SK-MEL-5 (cell line): ENCODE measurements at regions not wholly inside any gene's neighbourhood (a gene's known extent, or its start where the extent isn't known, plus 50 kb on each side); places are given as distances from the start of the nearest gene placed in this dataset.
"Not testable (repeated sequence)": the region's sequence is repeated elsewhere in the genome, so short reads cannot be mapped to it uniquely, and the experiment has no call there.

ENCODE experiments used
- DNase-seq: peaks from one replicate; pipeline ENCODE4 v3.0.0-alpha.2; 2016; ENCODE audit warnings: low read depth, low spot score
- in situ Hi-C: cut with HindIII; loops from 2 replicates; pipeline ENCODE4 v1.10.0; 2016; ENCODE audit warnings: low sequenced_read_pairs, high pct_unique_total_duplicates, low pct_unique_long_range_greater_than_20kb

DNA sequence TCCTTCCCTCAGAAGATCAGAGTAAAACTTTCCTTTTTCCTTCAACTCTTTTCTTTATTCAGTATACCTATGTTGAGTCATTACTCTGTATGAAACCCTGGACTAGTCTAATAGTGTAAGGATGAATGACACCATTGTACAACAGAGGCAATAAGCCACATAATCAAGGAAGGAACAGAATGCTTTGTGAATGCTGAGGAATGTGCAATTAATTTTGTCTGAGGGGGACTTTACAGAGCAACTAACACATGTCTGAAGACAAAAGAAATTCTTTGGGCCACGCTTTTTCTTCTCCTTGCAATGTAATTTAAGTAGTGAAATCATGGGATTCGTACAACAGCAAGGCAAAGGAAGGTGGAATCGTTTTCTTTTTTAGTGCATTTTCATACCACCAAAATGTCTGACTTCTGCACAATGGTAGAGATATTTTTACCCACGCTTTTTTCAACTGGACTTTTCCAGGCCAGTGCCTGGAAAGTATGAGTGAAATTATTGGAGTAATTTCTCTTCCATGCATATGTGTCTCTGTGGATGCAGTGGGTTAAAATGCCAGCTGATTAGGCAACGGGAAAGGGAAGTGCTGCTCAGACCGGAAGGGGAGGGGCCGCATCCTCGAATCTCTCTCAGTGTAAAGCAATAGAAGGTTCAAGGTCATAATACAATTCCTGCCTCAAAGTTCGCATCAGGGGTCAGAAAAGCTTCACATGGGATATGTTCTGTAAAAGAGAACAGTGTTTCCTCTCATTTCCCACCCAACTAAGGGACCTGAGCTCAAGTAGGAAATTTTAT, 89.9 kb upstream of the MTHFD1L start:
- in situ Hi-C loops, result no loop called here
- peak; percentile 55 for DNase-seq

DNA sequence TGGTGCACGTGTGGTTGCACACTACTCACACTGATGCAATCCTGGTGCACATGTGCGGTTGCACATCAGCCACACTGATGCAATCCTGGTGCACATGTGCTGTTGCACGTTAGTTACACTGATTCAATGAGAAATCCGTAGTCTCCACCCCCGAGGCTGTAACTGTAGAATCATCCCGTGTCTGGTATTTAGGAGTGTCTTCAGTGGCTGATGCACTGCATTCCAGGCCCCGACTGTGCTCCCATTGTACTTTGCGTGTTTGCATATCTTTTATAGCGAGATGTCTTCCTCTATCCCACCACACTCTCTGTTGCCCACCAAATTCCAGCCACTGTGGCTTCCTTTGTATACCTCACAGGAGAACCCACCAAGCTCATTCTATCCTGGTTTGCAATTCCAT, 87.8 kb upstream of the MTHFD1L start:
- in situ Hi-C loops, result no loop called here
- DNase-seq, result no peak

DNA sequence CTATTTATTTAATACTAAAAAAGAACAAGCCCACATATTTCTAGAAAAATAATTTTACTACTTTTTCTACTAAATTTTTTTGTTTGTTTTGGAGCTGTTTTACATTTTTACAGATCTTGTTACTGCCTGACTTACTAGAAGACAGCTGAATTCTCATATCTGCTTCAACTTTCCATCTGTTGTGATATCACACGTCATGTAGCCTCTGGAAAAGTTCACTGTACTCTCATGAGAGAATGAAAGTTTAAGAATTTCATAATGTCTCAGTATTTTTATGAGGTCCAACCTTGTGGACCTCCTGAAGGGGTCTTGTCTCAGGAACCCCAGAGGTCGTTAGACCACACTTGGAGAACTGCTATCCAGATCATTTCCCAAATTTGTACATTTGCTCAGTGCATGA, 81.7 kb upstream of the MTHFD1L start:
- in situ Hi-C loops, result no loop called here
- no peak for DNase-seq

GRCh38 chr6:150787429-150787828, 78.1 kb upstream of the MTHFD1L start:
- in situ Hi-C loops, result no loop called here
- DNase-seq, result no peak

DNA sequence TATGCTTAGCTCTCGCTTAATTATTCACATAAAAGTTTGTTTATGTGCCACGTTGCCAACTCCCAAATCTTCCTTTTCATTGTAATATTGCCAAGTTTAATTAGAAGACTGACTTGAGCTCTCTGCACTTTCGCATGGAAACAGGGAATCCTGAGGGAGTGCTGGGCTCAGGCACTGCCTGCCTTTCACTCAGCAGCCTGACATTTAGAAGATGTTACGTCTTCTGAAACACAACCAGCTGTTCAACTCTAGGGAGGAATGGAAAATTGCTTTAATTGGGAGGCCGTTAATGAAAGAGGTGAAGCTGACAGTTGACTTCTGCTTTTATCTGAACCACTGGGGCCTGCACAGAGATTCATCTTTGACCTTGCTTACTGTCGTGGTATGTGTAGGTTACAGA, 77.4 kb upstream of the MTHFD1L start:
- no peak for DNase-seq
- in situ Hi-C loops, result no loop called here

DNA sequence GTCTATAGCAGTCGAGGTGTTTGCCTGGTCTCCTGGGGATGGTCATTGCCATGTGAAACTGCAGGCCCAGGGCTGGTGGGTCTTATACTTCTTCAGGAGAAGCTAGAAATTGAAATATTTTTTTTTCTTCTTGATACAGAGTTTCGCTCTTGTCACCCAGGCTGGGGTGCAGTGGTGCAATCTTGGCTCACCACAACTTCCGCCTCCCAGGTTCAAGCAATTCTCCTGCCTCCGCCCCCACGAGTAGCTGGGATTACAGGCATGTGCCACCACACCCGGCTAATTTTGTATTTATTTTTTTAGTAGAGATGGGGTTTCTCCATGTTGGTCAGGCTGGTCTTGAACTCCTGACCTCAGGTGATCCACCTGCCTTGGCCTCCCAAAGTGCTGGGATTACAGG, 75.6 kb upstream of the MTHFD1L start:
- DNase-seq, in situ Hi-C loops: not testable (repeated sequence)

GRCh38 chr6:150791717-150792116, 73.8 kb upstream of the MTHFD1L start:
- in situ Hi-C loops, result no loop called here
- DNase-seq, result no peak

- no peak for DNase-seq
- in situ Hi-C loops, result no loop called here
Observed at GRCh38 chr6:150797949-150798348, 67.6 kb upstream of the MTHFD1L start.

DNA sequence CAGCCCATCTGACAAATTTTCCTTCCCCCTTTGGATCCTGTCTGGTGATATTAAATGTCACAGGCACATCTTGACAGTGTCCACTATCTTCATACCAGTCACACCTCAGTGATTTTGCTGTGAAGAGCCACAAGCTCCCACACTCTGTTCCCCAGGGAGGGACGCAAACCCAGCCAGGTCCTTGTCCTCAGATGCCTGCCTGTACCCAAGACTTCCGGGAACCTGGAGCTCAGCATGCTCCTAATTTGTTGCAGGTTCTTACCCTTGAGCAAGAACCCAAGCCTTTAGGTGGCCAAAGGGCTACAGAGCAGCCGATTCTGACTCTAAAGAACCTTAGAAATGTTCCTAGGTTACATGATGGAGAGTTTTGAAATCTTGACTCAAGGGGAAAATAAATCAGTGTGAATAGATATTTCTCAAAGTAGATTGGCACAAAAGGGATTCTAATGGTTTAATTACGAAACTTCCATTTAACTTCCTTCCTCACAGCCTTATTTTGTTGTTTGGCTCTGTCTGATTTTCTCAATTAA, 66.2 kb upstream of the MTHFD1L start:
- in situ Hi-C loops, result no loop called here
- DNase-seq, result no peak

GRCh38 chr6:150800674-150801314, 64.7 kb upstream of the MTHFD1L start:
- DNase-seq, result no peak
- in situ Hi-C loops, result no loop called here

DNA sequence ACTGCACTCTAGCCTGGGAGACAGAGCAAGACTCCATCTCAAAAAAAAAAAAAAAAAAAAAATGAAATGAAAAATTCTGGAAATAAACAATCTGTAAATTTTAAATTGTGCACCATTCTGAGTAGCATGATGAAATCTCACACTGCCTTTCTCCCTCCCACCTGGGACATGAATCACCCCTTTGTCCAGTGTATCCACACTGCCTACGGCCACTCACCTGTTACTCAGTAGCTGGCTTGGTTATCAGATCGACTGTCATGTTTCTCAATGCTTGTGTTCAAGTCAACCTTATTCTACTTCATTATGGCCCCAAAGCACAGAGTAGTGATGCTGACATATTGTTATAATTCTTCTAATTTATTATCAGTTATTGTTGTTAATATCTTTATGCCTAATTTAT, 58.7 kb upstream of the MTHFD1L start:
- in situ Hi-C loops, result no loop called here
- DNase-seq, result no peak

GRCh38 chr6:150813319-150813992, 52.0 kb upstream of the MTHFD1L start:
- no peak for DNase-seq
- in situ Hi-C loops, result no loop called here

DNA sequence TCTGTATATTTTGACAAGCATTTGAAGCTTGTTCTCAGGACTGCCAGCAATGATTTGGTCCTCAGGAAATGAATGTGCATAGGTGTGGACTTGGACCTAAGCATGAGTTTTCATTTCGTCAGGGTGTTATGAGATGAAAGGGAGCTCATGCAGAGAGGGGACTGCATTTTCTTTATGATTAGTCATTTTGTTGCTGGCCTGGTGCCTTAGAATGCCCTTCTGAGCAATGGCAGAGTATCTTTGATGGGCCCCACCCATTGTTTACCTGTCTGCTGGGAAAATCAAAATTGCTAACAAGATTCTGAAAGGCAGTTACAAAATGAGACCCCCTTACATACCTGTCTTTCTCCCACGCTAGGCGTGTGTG, 51.5 kb upstream of the MTHFD1L start:
- in situ Hi-C loops, result no loop called here
- DNase-seq, result no peak
